WTC11 (cell line): ENCODE measurements at regions not wholly inside any gene's neighbourhood (a gene's known extent, or its start where the extent isn't known, plus 50 kb on each side); places are given as distances from the start of the nearest gene placed in this dataset.

ENCODE experiments used
- ATAC-seq: fragments of 200-7000 bp; cut with Tn5 transposase; 2 replicates; pipeline ENCODE4 v1.10.0; 2021; ENCODE audit warnings: mild to moderate bottlenecking, moderate library complexity
- CTCF ChIA-PET: fragments of 300-600 bp; sonication (Branson Sonifier 250); formaldehyde crosslinking; loops from one replicate; lab custom pipeline; 2021; ENCODE audit warnings: antibody characterized with exemption; lab: Charles Lee
- POLR2A ChIA-PET: fragments of 350-600 bp; sonication (Branson Sonifier 250); formaldehyde crosslinking; loops from one replicate; lab custom pipeline; 2021; ENCODE audit warnings: antibody characterized with exemption; lab: Charles Lee
- DNase-seq: peaks from one replicate; pipeline ENCODE4 v3.0.0; 2021; ENCODE audit warnings: low spot score
- H3K27ac Mint-ChIP-seq: 2 replicates; pipeline ENCODE4 v1.8.0; 2021; ENCODE audit warnings: mixed read lengths
- H3K27me3 Mint-ChIP-seq: 2 replicates; pipeline ENCODE4 v1.8.0; 2021; ENCODE audit warnings: low read depth, mild to moderate bottlenecking, moderate library complexity, mixed read lengths
- H3K36me3 Mint-ChIP-seq: 2 replicates; pipeline ENCODE4 v1.8.0; 2021; ENCODE audit warnings: mixed read lengths
- H3K4me1 Mint-ChIP-seq: 2 replicates; pipeline ENCODE4 v1.8.0; 2022; ENCODE audit warnings: mixed read lengths
- H3K4me3 Mint-ChIP-seq: 2 replicates; pipeline ENCODE4 v1.8.0; 2021; ENCODE audit warnings: mild to moderate bottlenecking, moderate library complexity, mixed read lengths
- H3K9me3 Mint-ChIP-seq: 2 replicates; pipeline ENCODE4 v1.8.0; 2021; ENCODE audit warnings: mixed read lengths
- AR ChIP-seq: fragments of 250-450 bp; sonication (Bioruptor Pico); IDR thresholded peaks from 2 replicates; pipeline ENCODE4 v1.9.0; 2021; ENCODE audit warnings: mild to moderate bottlenecking
- ATF2 ChIP-seq: sonication (generic); formaldehyde crosslinking; IDR thresholded peaks from 2 replicates; pipeline ENCODE4 v1.8.1; 2022; ENCODE audit warnings: low read depth, missing genetic modification reagents, borderline replicate concordance
- CBFB ChIP-seq: sonication (generic); formaldehyde crosslinking; IDR thresholded peaks from 2 replicates; pipeline ENCODE4 v1.8.1; 2022; ENCODE audit warnings: mild to moderate bottlenecking, low read depth, missing genetic modification reagents
- CREB1 ChIP-seq: sonication (generic); formaldehyde crosslinking; IDR thresholded peaks from 2 replicates; pipeline ENCODE4 v1.8.0; 2023; ENCODE audit warnings: mild to moderate bottlenecking, missing genetic modification reagents
- E2F5 ChIP-seq: sonication (generic); formaldehyde crosslinking; IDR thresholded peaks from 2 replicates; pipeline ENCODE4 v1.8.1; 2022; ENCODE audit warnings: mild to moderate bottlenecking, moderate library complexity, missing genetic modification reagents
- EMX1 ChIP-seq: fragments of 250-450 bp; sonication (Bioruptor Pico); IDR thresholded peaks from 2 replicates; pipeline ENCODE4 v1.8.0; 2021; ENCODE audit warnings: mild to moderate bottlenecking
- ERG ChIP-seq: fragments of 250-450 bp; sonication (Bioruptor Pico); IDR thresholded peaks from 2 replicates; pipeline ENCODE4 v1.8.0; 2021; ENCODE audit warnings: mild to moderate bottlenecking
- GTF2I ChIP-seq: fragments of 250-450 bp; sonication (Bioruptor Pico); conservative IDR thresholded peaks from 2 replicates; pipeline ENCODE4 v1.4.0; 2021; ENCODE audit warnings: mild to moderate bottlenecking
- MYBL2 ChIP-seq: sonication (generic); formaldehyde crosslinking; IDR thresholded peaks from 2 replicates; pipeline ENCODE4 v1.8.1; 2023; ENCODE audit warnings: mild to moderate bottlenecking, moderate library complexity, missing genetic modification reagents
- NR3C1 ChIP-seq: sonication (generic); formaldehyde crosslinking; conservative IDR thresholded peaks from 2 replicates; pipeline ENCODE4 v1.8.1; 2023; ENCODE audit warnings: low read depth, mild to moderate bottlenecking, missing genetic modification reagents
- OVOL2 ChIP-seq: fragments of 250-450 bp; sonication (Bioruptor Pico); IDR thresholded peaks from 2 replicates; pipeline ENCODE4 v1.9.0; 2021; ENCODE audit warnings: mild to moderate bottlenecking, borderline replicate concordance
- PRDM15 ChIP-seq: sonication (generic); formaldehyde crosslinking; IDR thresholded peaks from 2 replicates; pipeline ENCODE4 v1.8.0; 2022; ENCODE audit warnings: missing genetic modification reagents
- RELA ChIP-seq: sonication (generic); formaldehyde crosslinking; IDR thresholded peaks from 2 replicates; pipeline ENCODE4 v1.8.1; 2022; ENCODE audit warnings: missing genetic modification reagents, mild to moderate bottlenecking, borderline replicate concordance
- SOX15 ChIP-seq: fragments of 250-450 bp; sonication (Bioruptor Pico); IDR thresholded peaks from 2 replicates; pipeline ENCODE4 v1.9.0; 2021; ENCODE audit warnings: mild to moderate bottlenecking
- TCF7 ChIP-seq: sonication (generic); formaldehyde crosslinking; IDR thresholded peaks from 2 replicates; pipeline ENCODE4 v1.8.0; 2022; ENCODE audit warnings: mild to moderate bottlenecking, low read depth, missing genetic modification reagents, moderate library complexity
- TEAD4 ChIP-seq: sonication (generic); formaldehyde crosslinking; IDR thresholded peaks from 2 replicates; pipeline ENCODE4 v1.8.0; 2022; ENCODE audit warnings: mild to moderate bottlenecking, missing genetic modification reagents
- TP53 ChIP-seq: sonication (generic); formaldehyde crosslinking; IDR thresholded peaks from 2 replicates; pipeline ENCODE4 v1.8.1; 2023; ENCODE audit warnings: mild to moderate bottlenecking, missing genetic modification reagents
- ZNF121 ChIP-seq: sonication (generic); formaldehyde crosslinking; IDR thresholded peaks from 2 replicates; pipeline ENCODE4 v1.8.0; 2023; ENCODE audit warnings: missing genetic modification reagents
- ZNF263 ChIP-seq: sonication (generic); formaldehyde crosslinking; IDR thresholded peaks from 2 replicates; pipeline ENCODE4 v1.8.1; 2022; ENCODE audit warnings: low read depth, mild to moderate bottlenecking, moderate library complexity, missing genetic modification reagents
- ZNF281 ChIP-seq: sonication (generic); formaldehyde crosslinking; IDR thresholded peaks from 2 replicates; pipeline ENCODE4 v1.8.0; 2023; ENCODE audit warnings: mild to moderate bottlenecking, missing genetic modification reagents
- ZNF423 ChIP-seq: fragments of 250-450 bp; sonication (Bioruptor Pico); IDR thresholded peaks from 2 replicates; pipeline ENCODE4 v2.1.2; 2022; ENCODE audit warnings: mild to moderate bottlenecking, moderate library complexity

- TF ChIP-seq ZNF121 (CRISPR knock-in tag) (no peak), ZNF423 (CRISPR knock-in tag) (no peak), TEAD4 (CRISPR knock-in tag) (no peak)
Observed at GRCh38 chrX:10377427-10377826, 220.7 kb downstream of the CLCN4 start (continued).

- ATAC-seq (no peak), DNase-seq (no peak)
- no peak overlapping the region for H3K27ac Mint-ChIP-seq
- ChIA-PET POLR2A (no interaction called here), CTCF (no interaction called here)
- H3K27me3 Mint-ChIP-seq: no peaks in the 10 kb centered on the region; the same call in 1 of the 2 replicates
- peaks cover 3% of the 10 kb centered on the region; the same call in 1 of the 2 replicates for H3K36me3 Mint-ChIP-seq
- H3K4me1 Mint-ChIP-seq: peaks cover 5% of the 10 kb centered on the region; the same call in 1 of the 2 replicates
- H3K4me3 Mint-ChIP-seq: no peak overlapping the region
- H3K9me3 Mint-ChIP-seq: peaks cover 25% of the 10 kb centered on the region
- TF ChIP-seq ERG (CRISPR knock-in tag) (no peak), ATF2 (CRISPR knock-in tag) (no peak), ZNF263 (CRISPR knock-in tag) (no peak), OVOL2 (CRISPR knock-in tag) (no peak), PRDM15 (CRISPR knock-in tag) (no peak)
Observed at GRCh38 chrX:10379878-10380277, 223.1 kb downstream of the CLCN4 start.

- Mint-ChIP-seq H3K4me3 (no peak overlapping the region), H3K4me1 (peaks cover 5% of the 10 kb centered on the region; the same call in 1 of the 2 replicates), H3K9me3 (peaks cover 25% of the 10 kb centered on the region), H3K27me3 (no peaks in the 10 kb centered on the region; the same call in 1 of the 2 replicates), H3K36me3 (peaks cover 3% of the 10 kb centered on the region; the same call in 1 of the 2 replicates), H3K27ac (no peak overlapping the region)
- no peak for ATAC-seq
- no peak for DNase-seq
- ChIA-PET CTCF (no interaction called here), POLR2A (no interaction called here)
- TF ChIP-seq RELA (CRISPR knock-in tag) (no peak), MYBL2 (no peak), EMX1 (CRISPR knock-in tag) (no peak), ZNF121 (CRISPR knock-in tag) (no peak), TCF7 (CRISPR knock-in tag) (no peak), E2F5 (no peak), NR3C1 (CRISPR knock-in tag) (no peak), CREB1 (CRISPR knock-in tag) (no peak), AR (no peak), GTF2I (CRISPR knock-in tag) (no peak), SOX15 (CRISPR knock-in tag) (no peak), ZNF281 (CRISPR knock-in tag) (no peak), TP53 (no peak), CBFB (CRISPR knock-in tag) (no peak)
Observed at GRCh38 chrX:10380300-10380699, 223.5 kb downstream of the CLCN4 start.
